HAP-1 (cell line): ENCODE measurements at regions not wholly inside any gene's neighbourhood (a gene's known extent, or its start where the extent isn't known, plus 50 kb on each side); places are given as distances from the start of the nearest gene placed in this dataset.
A peak's percentile ranks its signal among the peaks of the same experiment; 100 is the strongest.
"Not testable (repeated sequence)": the region's sequence is repeated elsewhere in the genome, so short reads cannot be mapped to it uniquely, and the experiment has no call there.

ENCODE experiments used
- DNase-seq, 2 experiments: peaks; one replicate each; pipeline ENCODE4 v3.0.0-alpha.2; 2016 to 2020; ENCODE audit warnings: low spot score in 2 of 2
- H3K27me3 ChIP-seq: fragments of 250-450 bp; sonication (Bioruptor Pico); 2 replicates; pipeline ENCODE4 v1.5.1; 2020; ENCODE audit warnings: low read depth, mild to moderate bottlenecking, moderate library complexity
- H3K36me3 ChIP-seq: fragments of 250-450 bp; sonication (Bioruptor Pico); replicated peaks from 2 replicates; pipeline ENCODE4 v1.5.1; 2020; ENCODE audit warnings: mild to moderate bottlenecking
- H3K4me1 ChIP-seq: fragments of 250-450 bp; sonication (Bioruptor Pico); 2 replicates; pipeline ENCODE4 v1.5.1; 2020; ENCODE audit warnings: mild to moderate bottlenecking
- H3K4me3 ChIP-seq: fragments of 250-450 bp; sonication (Bioruptor Pico); 2 replicates; pipeline ENCODE4 v1.5.1; 2020; ENCODE audit warnings: mild to moderate bottlenecking, moderate library complexity
- H3K9me3 ChIP-seq: fragments of 250-450 bp; sonication (Bioruptor Pico); 2 replicates; pipeline ENCODE4 v1.5.1; 2020; ENCODE audit warnings: mild to moderate bottlenecking, moderate library complexity
- in situ Hi-C: fragments of 300-500 bp; cut with MboI; formaldehyde crosslinking; loops from 3 replicates; pipeline ENCODE4 v1.14.3; 2020; ENCODE audit warnings: low sequenced_read_pairs, inconsistent platforms, mixed read lengths

DNA sequence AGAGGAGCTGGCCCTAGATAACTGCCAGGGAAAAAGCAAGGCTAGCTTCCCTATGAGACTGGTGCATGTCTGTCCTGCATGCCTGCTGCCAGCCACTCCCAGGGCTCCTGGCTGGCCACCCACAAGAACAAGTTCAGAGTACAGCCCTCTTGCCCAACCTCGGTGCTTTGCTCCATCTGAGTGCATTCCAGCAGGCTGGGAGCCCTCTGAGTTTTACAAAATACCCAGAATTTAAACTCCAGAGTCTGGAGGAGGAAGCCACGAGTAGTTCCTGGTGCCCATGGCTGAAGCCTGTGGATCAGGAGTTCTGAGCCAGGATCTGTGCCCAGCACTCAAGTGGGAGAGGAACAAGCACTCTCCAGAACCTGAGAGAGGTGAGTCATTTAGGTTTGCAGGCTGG lies 111.6 kb downstream of the MAGEE2 start:
- H3K27me3 ChIP-seq = no peaks in the 10 kb centered on the region

DNA sequence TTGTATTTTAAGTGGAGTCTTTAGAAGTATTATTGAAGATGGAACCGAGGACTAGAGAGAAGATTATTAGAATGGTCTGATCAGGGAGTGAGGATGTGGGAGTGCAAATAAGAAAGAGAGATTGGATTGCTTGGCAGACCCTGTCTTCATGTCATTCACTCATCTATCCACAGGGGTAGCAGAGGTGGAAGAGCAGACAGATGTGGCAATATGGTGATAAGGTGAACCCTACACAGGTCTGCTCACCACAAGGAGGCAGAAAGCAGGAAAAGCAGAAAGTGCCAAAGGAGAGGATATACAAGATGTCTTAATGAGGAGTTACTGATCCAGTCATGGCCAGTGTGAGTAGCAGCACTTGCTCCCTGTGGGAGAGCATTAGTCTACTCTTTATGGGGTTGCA lies 129.4 kb downstream of the MAGEE2 start:
- H3K9me3 ChIP-seq = no peaks in the 10 kb centered on the region
- in situ Hi-C loops = no loop called here
- no peaks in the 10 kb centered on the region for H3K4me1 ChIP-seq
- DNase-seq = no peak
- no peak overlapping the region for H3K4me3 ChIP-seq
- H3K27me3 ChIP-seq = no peaks in the 10 kb centered on the region
- H3K36me3 ChIP-seq = no peaks in the 10 kb centered on the region

More for the DNA sequence above, 111.6 kb downstream of the MAGEE2 start:
- in situ Hi-C loops = no loop called here
- Histone ChIP-seq H3K4me3 (no peak overlapping the region), H3K4me1 (no peaks in the 10 kb centered on the region), H3K36me3 (no peaks in the 10 kb centered on the region), H3K9me3 (no peaks in the 10 kb centered on the region)
- no peak for DNase-seq

DNA sequence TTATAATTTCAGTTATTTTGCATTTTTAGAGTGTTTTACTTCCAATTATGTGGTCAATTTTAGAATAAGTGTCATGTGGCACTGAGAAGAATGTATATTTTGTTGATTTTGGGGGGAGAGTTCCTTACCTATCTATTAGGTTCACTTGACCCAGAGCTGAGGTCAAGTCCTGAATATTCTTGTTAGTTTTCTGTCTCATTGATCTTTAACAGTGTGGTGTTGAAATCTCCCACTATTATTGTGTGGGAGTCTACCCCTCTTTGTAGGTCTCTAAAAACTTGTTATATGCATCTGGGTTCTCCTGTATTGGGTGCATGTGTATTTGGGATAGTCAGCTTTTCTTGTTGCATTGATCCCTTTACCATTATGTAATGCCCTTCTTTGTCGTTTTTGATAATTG lies 127.0 kb upstream of the ZDHHC15 start:
- no peak for DNase-seq
- Histone ChIP-seq H3K4me1 (no peaks in the 10 kb centered on the region), H3K4me3 (no peak overlapping the region), H3K9me3 (no peaks in the 10 kb centered on the region), H3K36me3 (no peaks in the 10 kb centered on the region), H3K27me3 (no peaks in the 10 kb centered on the region)
- in situ Hi-C loops = no loop called here

DNA sequence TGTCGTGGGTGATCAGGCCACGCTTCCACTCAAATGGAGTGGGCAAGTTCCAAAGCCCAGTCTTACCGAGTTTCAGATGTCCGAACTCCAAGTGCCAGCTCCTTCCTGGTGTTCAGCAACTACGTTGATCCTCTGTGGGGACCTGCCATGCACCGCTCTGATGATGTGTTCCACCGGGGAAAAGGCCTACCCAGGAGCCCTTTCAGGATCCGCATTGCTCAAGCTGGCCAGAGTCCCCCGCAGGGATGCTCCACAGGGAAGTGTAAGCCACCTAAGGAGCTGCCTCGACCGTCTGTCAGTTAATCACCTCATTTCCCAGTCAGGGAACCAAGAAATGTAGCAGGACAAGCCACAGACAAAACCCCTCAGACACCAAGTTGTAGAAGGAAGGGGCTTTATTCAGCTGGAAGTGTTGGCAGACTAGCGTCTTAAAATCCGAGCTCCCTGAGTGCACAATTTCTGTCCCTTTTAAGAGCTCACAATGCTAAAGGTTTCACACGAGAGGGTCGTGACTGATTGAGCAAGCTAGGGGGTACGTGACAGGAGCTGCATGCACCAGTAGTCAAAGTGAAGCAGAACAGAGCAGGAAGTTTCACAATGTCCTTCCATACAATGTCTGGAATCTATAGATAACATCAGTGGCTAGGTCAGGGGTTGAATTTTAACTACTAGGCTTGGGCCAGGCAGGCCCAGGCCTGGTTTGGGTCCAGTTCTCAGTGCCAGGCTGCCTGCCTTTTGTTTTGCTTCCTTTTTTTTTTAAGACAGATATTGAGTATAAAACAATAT lies 126.2 kb upstream of the ZDHHC15 start:
- H3K4me3 ChIP-seq = no peak overlapping the region
- H3K27me3 ChIP-seq = no peaks in the 10 kb centered on the region
- no peaks in the 10 kb centered on the region for H3K4me1 ChIP-seq
- no peaks in the 10 kb centered on the region for H3K9me3 ChIP-seq
- H3K36me3 ChIP-seq = no peaks in the 10 kb centered on the region
- in situ Hi-C loops = no loop called here
- DNase-seq = no peak

DNA sequence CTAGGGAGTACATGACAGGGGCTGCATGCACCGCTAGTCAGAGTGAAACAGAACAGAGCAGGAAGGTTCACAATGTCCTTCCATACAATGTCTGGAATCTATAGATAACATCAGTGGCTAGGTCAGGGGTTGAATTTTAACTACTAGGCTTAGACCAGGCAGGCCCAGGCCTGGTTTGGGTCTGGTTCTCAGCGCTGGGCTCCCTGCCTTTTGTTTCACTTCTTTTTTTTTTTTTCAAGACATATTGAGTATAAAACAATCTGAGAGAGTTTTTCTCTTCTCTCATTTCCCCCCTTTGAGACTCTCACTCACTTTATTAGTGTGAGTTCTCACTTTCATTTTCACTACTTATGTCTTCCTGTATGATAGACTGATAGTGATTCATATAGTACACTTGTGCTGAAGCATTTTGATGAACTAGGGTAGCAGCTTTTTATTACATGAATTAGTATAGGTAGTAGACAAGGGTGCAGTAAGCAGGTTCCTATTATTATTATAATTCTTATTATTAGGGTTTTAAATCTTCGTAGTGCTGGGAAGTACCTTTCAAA lies 120.0 kb upstream of the ZDHHC15 start:
- no peaks in the 10 kb centered on the region for H3K27me3 ChIP-seq
- in situ Hi-C loops = no loop called here
- no peaks in the 10 kb centered on the region for H3K9me3 ChIP-seq
- no peaks in the 10 kb centered on the region for H3K4me1 ChIP-seq
- no peak overlapping the region for H3K4me3 ChIP-seq
- no peak for DNase-seq
- no peaks in the 10 kb centered on the region for H3K36me3 ChIP-seq

DNA sequence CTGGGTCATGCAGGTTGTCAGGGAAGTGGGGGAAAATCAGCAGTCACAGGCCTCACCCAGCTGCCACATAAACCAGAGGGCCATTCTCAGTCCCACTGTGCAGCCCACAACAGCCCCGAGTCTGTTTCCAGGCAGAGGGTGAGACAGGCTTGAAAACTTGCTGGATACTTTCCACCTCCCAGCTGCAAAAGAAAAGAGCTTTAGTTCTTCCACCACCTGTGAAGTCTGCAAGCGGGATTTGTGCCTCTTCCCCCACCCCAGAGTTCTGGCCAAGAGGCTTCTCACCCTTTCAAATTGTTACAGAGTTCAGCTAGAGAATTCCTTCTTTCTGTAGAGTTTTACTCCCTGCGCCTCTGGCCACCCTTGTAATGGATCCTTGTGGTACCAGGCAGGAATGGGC lies 115.5 kb upstream of the ZDHHC15 start:
- in situ Hi-C loops = no loop called here
- Histone ChIP-seq H3K4me1 (no peaks in the 10 kb centered on the region), H3K27me3 (no peaks in the 10 kb centered on the region), H3K36me3 (no peaks in the 10 kb centered on the region), H3K9me3 (no peaks in the 10 kb centered on the region), H3K4me3 (no peak overlapping the region)
- DNase-seq = no peak

DNA sequence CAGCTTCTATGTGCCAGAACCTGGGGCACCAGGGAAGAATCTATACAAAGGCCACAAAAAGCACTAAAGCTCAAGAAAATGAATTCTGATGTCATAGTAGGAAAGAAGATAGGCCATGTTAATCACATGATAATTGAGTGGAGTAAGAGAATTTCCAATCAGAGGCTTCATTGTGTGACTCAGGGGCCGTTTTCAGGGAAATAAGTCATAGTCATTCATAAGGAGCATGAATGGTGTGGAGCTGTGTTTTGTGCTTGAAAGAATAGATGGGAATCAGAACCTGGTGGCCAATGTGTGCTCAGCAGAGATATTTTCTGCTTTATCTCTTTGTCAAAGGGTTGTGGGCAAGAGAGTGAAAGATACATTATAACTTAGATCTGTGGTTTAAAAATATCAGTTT lies 102.4 kb upstream of the ZDHHC15 start:
- Histone ChIP-seq H3K9me3 (no peaks in the 10 kb centered on the region), H3K4me1 (no peaks in the 10 kb centered on the region), H3K27me3 (no peaks in the 10 kb centered on the region), H3K36me3 (no peaks in the 10 kb centered on the region), H3K4me3 (no peak overlapping the region)
- in situ Hi-C loops = no loop called here
- no peak for DNase-seq

DNA sequence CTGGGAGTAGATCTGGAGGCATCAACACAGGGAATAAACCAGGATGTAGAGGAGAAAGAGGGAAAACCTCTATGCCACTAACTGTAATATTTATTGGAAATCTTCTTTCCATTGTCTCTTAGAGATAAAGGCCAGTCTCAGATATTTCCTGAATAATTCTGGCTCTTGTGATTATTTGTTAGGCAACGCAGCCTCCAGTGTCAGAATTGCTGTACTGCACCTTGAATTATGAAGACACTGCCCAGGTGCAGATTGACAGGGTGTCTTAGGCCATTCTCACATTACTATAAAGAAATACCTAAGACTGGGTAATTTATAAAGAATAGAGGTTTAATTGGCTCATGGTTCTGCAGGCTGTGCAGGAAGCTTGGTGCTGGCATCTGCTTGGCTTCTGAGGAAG lies 100.7 kb upstream of the ZDHHC15 start:
- in situ Hi-C loops = loop anchor here (25.0 kb wide), 1 partner anchor 586 kb away; no protein-coding TSS in a partner anchor
- Histone ChIP-seq H3K36me3 (no peaks in the 10 kb centered on the region), H3K9me3 (no peaks in the 10 kb centered on the region), H3K4me3 (no peak overlapping the region), H3K27me3 (no peaks in the 10 kb centered on the region), H3K4me1 (no peaks in the 10 kb centered on the region)
- peak in 1 of 2 experiments; percentile 11 for DNase-seq

DNA sequence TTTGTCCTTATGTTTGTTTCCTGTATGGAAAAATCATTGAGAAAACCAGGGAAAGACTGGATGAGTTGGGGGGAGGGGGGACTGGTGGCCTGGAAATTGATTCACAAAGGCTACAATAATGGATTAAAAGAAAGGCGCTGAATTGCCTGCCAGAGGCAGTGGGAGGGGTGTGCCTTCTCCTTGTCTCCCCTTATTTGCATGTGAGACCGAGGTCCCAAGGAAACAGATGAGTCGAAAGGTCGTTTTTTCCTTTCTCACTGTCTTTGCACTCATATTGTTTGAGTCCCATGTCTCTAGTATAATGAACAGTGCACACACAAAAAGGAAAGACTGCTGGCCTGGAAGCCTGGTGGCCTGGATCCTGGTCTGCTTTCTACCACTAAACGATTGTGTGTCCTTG lies 86.6 kb upstream of the ZDHHC15 start:
- Histone ChIP-seq H3K4me3 (no peak overlapping the region), H3K27me3 (no peaks in the 10 kb centered on the region), H3K4me1 (no peaks in the 10 kb centered on the region), H3K36me3 (no peaks in the 10 kb centered on the region), H3K9me3 (no peaks in the 10 kb centered on the region)
- DNase-seq = peak; percentile 9 to 36
- in situ Hi-C loops = loop anchor here (25.0 kb wide), 1 partner anchor 572 kb away; no protein-coding TSS in a partner anchor

DNA sequence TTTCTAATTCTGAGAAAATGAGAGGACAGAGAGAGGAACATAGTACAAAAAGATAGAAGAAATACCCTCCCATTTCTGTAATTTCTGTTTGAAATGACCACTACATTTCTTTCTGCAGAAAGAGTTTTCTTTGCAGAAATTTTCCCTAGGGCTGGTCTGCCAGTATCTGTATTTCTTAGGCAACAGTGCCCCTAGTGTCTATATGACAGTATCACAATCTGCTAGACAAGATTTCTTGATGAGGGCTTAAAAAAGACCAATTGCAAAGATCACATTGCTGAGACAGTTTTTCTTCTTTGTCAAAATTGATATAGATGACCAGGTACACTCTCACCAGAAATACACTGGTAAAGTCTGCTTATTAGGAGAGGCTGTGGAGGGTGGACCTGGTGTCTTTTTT lies 81.0 kb upstream of the ZDHHC15 start:
- no peaks in the 10 kb centered on the region for H3K9me3 ChIP-seq
- in situ Hi-C loops = loop anchor here (25.0 kb wide), 1 partner anchor 567 kb away; no protein-coding TSS in a partner anchor
- no peaks in the 10 kb centered on the region for H3K36me3 ChIP-seq
- H3K4me3 ChIP-seq = no peak overlapping the region
- H3K27me3 ChIP-seq = no peaks in the 10 kb centered on the region
- no peaks in the 10 kb centered on the region for H3K4me1 ChIP-seq
- DNase-seq = no peak

DNA sequence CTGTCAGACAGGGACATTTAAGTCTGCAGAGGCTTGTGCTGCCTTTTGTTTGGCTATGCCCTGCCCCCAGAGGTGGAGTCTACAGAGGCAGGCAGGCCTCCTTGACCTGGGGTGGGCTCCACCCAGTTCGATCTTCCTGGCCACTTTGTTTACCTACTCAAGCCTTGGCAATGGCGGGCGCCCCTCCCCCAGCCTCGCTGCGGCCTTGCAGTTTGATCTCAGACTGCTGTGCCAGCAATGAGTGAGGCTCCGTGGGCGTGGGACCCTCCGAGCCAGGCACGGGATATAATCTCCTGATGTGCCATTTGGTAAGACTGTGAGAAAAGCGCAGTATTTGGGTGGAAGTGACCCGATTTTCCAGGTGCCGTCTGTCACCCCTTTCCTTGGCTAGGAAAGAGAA lies 79.2 kb upstream of the ZDHHC15 start:
- not testable (repeated sequence) for DNase-seq, H3K4me3 ChIP-seq, H3K4me1 ChIP-seq, H3K9me3 ChIP-seq, H3K36me3 ChIP-seq, H3K27me3 ChIP-seq
- in situ Hi-C loops = loop anchor here (25.0 kb wide), 1 partner anchor 565 kb away; no protein-coding TSS in a partner anchor

DNA sequence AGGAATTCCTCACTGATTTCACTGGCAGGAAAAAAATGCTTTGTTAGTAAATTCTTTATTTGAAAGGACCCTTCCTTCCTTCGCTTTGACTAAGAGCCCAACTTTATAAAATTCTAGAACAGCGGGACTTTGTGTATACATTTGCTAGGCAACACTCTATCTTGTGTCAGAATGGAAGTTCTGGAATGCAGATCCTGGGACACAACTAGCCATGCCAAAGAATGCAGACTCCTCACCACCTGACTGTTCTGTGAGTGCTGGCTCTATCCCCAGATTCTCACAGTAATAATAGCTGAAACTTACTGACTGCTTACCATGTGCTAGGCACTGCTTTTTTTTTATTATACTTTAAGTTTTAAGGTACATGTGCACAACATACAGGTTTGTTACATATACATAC lies 73.3 kb upstream of the ZDHHC15 start:
- Histone ChIP-seq H3K4me1 (no peaks in the 10 kb centered on the region), H3K27me3 (no peaks in the 10 kb centered on the region), H3K4me3 (no peak overlapping the region), H3K36me3 (no peaks in the 10 kb centered on the region), H3K9me3 (no peaks in the 10 kb centered on the region)
- DNase-seq = no peak
- in situ Hi-C loops = no loop called here

DNA sequence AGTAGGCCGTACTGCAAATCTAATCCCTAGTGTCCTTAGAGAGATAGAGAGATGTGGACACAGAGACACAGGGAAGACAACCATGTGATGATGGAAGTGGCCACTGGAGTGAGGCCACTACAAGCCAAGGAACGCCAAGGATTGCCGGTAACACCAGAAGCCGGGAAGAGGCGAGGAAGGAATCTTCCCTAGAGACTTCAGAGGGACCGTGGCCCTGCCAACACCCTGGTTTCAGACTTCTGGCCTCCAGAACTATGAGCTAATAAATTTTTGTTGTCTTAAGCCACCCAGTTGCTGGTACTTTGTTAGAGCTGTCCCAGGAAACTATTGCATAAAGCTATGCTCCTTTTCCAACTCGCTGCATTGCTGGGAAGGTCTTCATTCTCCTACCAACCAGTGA lies 70.3 kb upstream of the ZDHHC15 start:
- in situ Hi-C loops, DNase-seq, H3K4me1 ChIP-seq, H3K27me3 ChIP-seq, H3K36me3 ChIP-seq, H3K9me3 ChIP-seq, H3K4me3 ChIP-seq: not testable (repeated sequence)

DNA sequence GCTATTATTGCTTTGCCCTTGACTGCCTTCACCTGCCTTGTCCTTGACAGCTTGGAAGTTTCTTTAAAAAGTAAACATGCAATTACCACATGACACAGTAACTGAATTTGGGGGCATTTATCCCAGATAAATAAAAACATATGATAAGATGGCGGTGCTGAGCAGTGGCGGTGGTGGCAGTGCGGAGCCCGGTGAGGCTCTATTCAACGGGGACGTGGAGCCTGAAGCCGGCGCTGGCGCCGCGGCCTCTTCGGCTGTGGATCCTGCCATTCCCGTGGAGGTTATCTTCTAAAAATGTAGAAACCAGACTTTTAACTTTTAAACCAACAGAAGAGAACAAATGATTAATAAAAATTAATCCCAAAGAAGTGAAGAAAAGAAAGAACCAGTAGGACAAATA lies 59.7 kb upstream of the ZDHHC15 start:
- in situ Hi-C loops = no loop called here
- DNase-seq = no peak
- H3K4me3 ChIP-seq = no peak overlapping the region
- H3K4me1 ChIP-seq = no peaks in the 10 kb centered on the region
- H3K36me3 ChIP-seq = no peaks in the 10 kb centered on the region
- H3K9me3 ChIP-seq = no peaks in the 10 kb centered on the region
- no peaks in the 10 kb centered on the region for H3K27me3 ChIP-seq
